ENCODE measurements at regions not wholly inside any gene's neighbourhood (a gene's known extent, or its start where the extent isn't known, plus 50 kb on each side); places are given as distances from the start of the nearest gene placed in this dataset.
"Not testable (repeated sequence)": the region's sequence is repeated elsewhere in the genome, so short reads cannot be mapped to it uniquely, and the experiment has no call there.

DNA sequence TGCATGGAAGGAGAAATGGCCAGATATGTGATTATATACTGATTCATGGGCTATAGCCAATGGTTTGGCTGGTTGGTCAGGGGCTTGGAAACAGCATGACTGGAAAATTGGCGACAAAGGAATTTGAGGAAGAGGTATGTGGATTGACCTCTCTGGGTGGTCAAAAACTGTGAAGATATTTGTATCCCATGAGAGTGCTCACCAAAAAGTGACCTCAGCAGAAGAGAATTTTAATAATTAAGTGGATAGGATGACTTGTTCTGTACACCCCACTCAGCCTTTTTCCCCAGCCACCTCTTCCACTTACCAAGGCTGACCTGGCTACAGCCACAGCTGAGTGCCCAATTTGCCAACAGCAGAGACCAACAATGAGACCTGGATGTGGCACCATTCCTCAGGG lies 146.7 kb downstream of the GPR37 start:
- TF ChIP-seq, protein P1, sequence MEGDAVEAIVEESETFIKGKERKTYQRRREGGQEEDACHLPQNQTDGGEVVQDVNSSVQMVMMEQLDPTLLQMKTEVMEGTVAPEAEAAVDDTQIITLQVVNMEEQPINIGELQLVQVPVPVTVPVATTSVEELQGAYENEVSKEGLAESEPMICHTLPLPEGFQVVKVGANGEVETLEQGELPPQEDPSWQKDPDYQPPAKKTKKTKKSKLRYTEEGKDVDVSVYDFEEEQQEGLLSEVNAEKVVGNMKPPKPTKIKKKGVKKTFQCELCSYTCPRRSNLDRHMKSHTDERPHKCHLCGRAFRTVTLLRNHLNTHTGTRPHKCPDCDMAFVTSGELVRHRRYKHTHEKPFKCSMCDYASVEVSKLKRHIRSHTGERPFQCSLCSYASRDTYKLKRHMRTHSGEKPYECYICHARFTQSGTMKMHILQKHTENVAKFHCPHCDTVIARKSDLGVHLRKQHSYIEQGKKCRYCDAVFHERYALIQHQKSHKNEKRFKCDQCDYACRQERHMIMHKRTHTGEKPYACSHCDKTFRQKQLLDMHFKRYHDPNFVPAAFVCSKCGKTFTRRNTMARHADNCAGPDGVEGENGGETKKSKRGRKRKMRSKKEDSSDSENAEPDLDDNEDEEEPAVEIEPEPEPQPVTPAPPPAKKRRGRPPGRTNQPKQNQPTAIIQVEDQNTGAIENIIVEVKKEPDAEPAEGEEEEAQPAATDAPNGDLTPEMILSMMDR (conservative IDR thresholded peaks at IDR 0.05): no peak
- H2BK20ac ChIP-seq (ENCODE audit: low read depth, low read length, poor library complexity, severe bottlenecking): no peak overlapping the region
- H3K27me3 ChIP-seq (ENCODE audit: insufficient read depth, low read length): no peaks in the 10 kb centered on the region
- no peak overlapping the region for H2BK15ac ChIP-seq (ENCODE audit: low read depth, low read length)
- no peaks in the 10 kb centered on the region for H4K20me1 ChIP-seq (ENCODE audit: control insufficient read depth, insufficient read depth, insufficient read length)
- H3K4me2 ChIP-seq (ENCODE audit: insufficient read depth, insufficient read length, low read length): no peak overlapping the region
- H2AFZ ChIP-seq (ENCODE audit: low read length): no peak overlapping the region
- H2BK5ac ChIP-seq (ENCODE audit: insufficient read length, low read length): no peak overlapping the region
- no peak overlapping the region for H2AK5ac ChIP-seq (ENCODE audit: insufficient read length, low read length)
- H2BK12ac ChIP-seq (ENCODE audit: insufficient read length, low read depth, low read length): no peak overlapping the region
- no peak overlapping the region for H3K27ac ChIP-seq (ENCODE audit: insufficient read length, low read depth, low read length)
- no peaks in the 10 kb centered on the region for H3K4me1 Mint-ChIP-seq
- H3K23me2 ChIP-seq (ENCODE audit: insufficient read length, low read depth, low read length, poor library complexity, severe bottlenecking): no peaks in the 10 kb centered on the region
- H3K4me3 Mint-ChIP-seq: no peak overlapping the region
- H3K4me1 ChIP-seq (ENCODE audit: insufficient read depth, low read length): no peaks in the 10 kb centered on the region
- no peak overlapping the region for H3K23ac ChIP-seq (ENCODE audit: insufficient read length, low read depth, low read length)
- H3K9ac ChIP-seq (ENCODE audit: extremely low read depth, insufficient read length, low read length): no peak overlapping the region
- no peak for DNase-seq
- H3K79me2 ChIP-seq (ENCODE audit: insufficient read depth, low read length): no peaks in the 10 kb centered on the region
- H4K8ac ChIP-seq (replicated peaks; ENCODE audit: insufficient read length, low read depth, low read length): no peak overlapping the region
- H3K9me3 ChIP-seq (ENCODE audit: control insufficient read depth, low read depth, low read length): no peaks in the 10 kb centered on the region
- H3T11ph ChIP-seq (ENCODE audit: low read length): no peak overlapping the region
- no peaks in the 10 kb centered on the region for H3K27me3 Mint-ChIP-seq (ENCODE audit: low read depth)
- H3K18ac ChIP-seq (ENCODE audit: insufficient read length, low read depth, low read length): no peak overlapping the region
- H4K5ac ChIP-seq (ENCODE audit: insufficient read length, low read depth, low read length): no peak overlapping the region
- H3K14ac ChIP-seq (ENCODE audit: insufficient read depth, low read length): no peak overlapping the region
- 0 out of 5 replicates have a peak, but pooled peaks cover 0 to 2% of the 10 kb centered on the region in 2 experiments for H3K9me3 Mint-ChIP-seq
- no peak overlapping the region for H3K56ac ChIP-seq (ENCODE audit: insufficient read length, low read depth, low read length)
- H3K27ac Mint-ChIP-seq: no peak overlapping the region
- H3K79me1 ChIP-seq (ENCODE audit: insufficient read depth, low read depth, low read length, poor library complexity, severe bottlenecking): no peaks in the 10 kb centered on the region
- WGBS (ENCODE audit: extremely low coverage, insufficient read length, low lambda C conversion rate): no CpG with 5 or more reads among the region's 1 CpG
- H4K91ac ChIP-seq (ENCODE audit: insufficient read length, low read depth, low read length): no peak overlapping the region
- no peaks in the 10 kb centered on the region; a peak in 1 of 7 replicates for H3K36me3 Mint-ChIP-seq (ENCODE audit: insufficient read depth in 1 of 3, low read depth in 3 of 3)
- H2BK120ac ChIP-seq (ENCODE audit: low read depth, low read length, poor library complexity, severe bottlenecking): no peak overlapping the region
- H3K4ac ChIP-seq (ENCODE audit: low read depth, low read length): no peak overlapping the region

DNA sequence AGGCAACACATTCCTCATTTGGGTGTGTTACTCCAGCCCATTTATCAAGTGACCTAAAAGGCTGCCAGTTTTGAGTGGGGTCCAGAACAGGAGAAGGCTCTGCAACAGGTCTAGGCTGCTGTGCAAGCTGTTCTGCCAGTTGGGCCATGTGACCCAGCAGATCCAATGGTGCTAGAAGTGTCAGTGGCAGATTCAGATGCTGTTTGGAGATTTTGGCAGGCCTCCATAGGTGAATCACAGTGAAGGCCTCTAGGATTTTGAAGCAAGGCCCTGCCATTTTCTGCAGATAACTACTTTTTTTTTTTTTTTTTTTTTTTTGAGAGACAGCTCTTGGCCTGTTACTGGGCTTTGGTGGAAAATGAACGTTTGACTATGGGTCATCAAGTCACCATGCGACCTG lies 147.5 kb downstream of the GPR37 start:
- not testable (repeated sequence) for H4K20me1 ChIP-seq (ENCODE audit: control insufficient read depth, insufficient read depth, insufficient read length); H3K27ac ChIP-seq (ENCODE audit: insufficient read length, low read depth, low read length); H3K4me2 ChIP-seq (ENCODE audit: insufficient read depth, insufficient read length, low read length); H2BK12ac ChIP-seq (ENCODE audit: insufficient read length, low read depth, low read length); H3K79me1 ChIP-seq (ENCODE audit: insufficient read depth, low read depth, low read length, poor library complexity, severe bottlenecking); H2AFZ ChIP-seq (ENCODE audit: low read length); H2BK20ac ChIP-seq (ENCODE audit: low read depth, low read length, poor library complexity, severe bottlenecking); H4K91ac ChIP-seq (ENCODE audit: insufficient read length, low read depth, low read length); H3K27me3 Mint-ChIP-seq (ENCODE audit: low read depth); H3K36me3 Mint-ChIP-seq (ENCODE audit: insufficient read depth in 1 of 3, low read depth in 3 of 3); H2BK5ac ChIP-seq (ENCODE audit: insufficient read length, low read length); H3K4me1 ChIP-seq (ENCODE audit: insufficient read depth, low read length); H3K4me1 Mint-ChIP-seq; H3K56ac ChIP-seq (ENCODE audit: insufficient read length, low read depth, low read length); H4K5ac ChIP-seq (ENCODE audit: insufficient read length, low read depth, low read length); H3K14ac ChIP-seq (ENCODE audit: insufficient read depth, low read length); H3K23ac ChIP-seq (ENCODE audit: insufficient read length, low read depth, low read length); H2BK120ac ChIP-seq (ENCODE audit: low read depth, low read length, poor library complexity, severe bottlenecking); H3K27ac Mint-ChIP-seq; H3K18ac ChIP-seq (ENCODE audit: insufficient read length, low read depth, low read length); H3K9me3 ChIP-seq (ENCODE audit: control insufficient read depth, low read depth, low read length); H3K4ac ChIP-seq (ENCODE audit: low read depth, low read length); H3K9ac ChIP-seq (ENCODE audit: extremely low read depth, insufficient read length, low read length); H2BK15ac ChIP-seq (ENCODE audit: low read depth, low read length); H4K8ac ChIP-seq (replicated peaks; ENCODE audit: insufficient read length, low read depth, low read length); H3K23me2 ChIP-seq (ENCODE audit: insufficient read length, low read depth, low read length, poor library complexity, severe bottlenecking); DNase-seq; H3K27me3 ChIP-seq (ENCODE audit: insufficient read depth, low read length); H3K9me3 Mint-ChIP-seq; H3K79me2 ChIP-seq (ENCODE audit: insufficient read depth, low read length); H3K4me3 Mint-ChIP-seq; H3T11ph ChIP-seq (ENCODE audit: low read length); H2AK5ac ChIP-seq (ENCODE audit: insufficient read length, low read length)
- WGBS (ENCODE audit: extremely low coverage, insufficient read length, low lambda C conversion rate): no CpG with 5 or more reads among the region's 2 CpGs

Data from H9 (cell line).